Activated CD4-positive, alpha-beta T cell treated with anti-CD3 and anti-CD28 coated beads, Interleukin-2, amount 10 ng/mL, durations not matched to agents 24 days and 14 days (primary cell): ENCODE measurements at regions not wholly inside any gene's neighbourhood (a gene's known extent, or its start where the extent isn't known, plus 50 kb on each side); places are given as distances from the start of the nearest gene placed in this dataset.

Experiments
- DNase-seq: peaks from one replicate; pipeline ENCODE4 v3.0.0; 2022
- H3K27ac Mint-ChIP-seq: one replicate; pipeline ENCODE4 v1.8.0; 2022; ENCODE audit warnings: mild to moderate bottlenecking, mixed read lengths
- H3K27me3 Mint-ChIP-seq: one replicate; pipeline ENCODE4 v1.8.0; 2022; ENCODE audit warnings: mixed read lengths
- H3K36me3 Mint-ChIP-seq: one replicate; pipeline ENCODE4 v1.8.0; 2022; ENCODE audit warnings: low read depth, mild to moderate bottlenecking, mixed read lengths
- H3K4me1 Mint-ChIP-seq: one replicate; pipeline ENCODE4 v1.8.0; 2021; ENCODE audit warnings: mixed read lengths
- H3K4me3 Mint-ChIP-seq: one replicate; pipeline ENCODE4 v1.8.0; 2022; ENCODE audit warnings: mild to moderate bottlenecking, moderate library complexity, mixed read lengths
- H3K9me3 Mint-ChIP-seq: one replicate; pipeline ENCODE4 v1.8.0; 2021; ENCODE audit warnings: mixed read lengths
- intact Hi-C: fragments of 100-400 bp; cut with micrococcal nuclease; formaldehyde crosslinking; loops from one replicate; pipeline ENCODE4 v1.15.1; 2023

- Mint-ChIP-seq H3K4me3 (no peak overlapping the region), H3K27me3 (no peaks in the 10 kb centered on the region), H3K4me1 (peaks cover 25% of the 10 kb centered on the region), H3K9me3 (peaks cover 3% of the 10 kb centered on the region), H3K36me3 (peaks cover 4% of the 10 kb centered on the region), H3K27ac (no peak overlapping the region)
- no peak for DNase-seq
- intact Hi-C loops = no loop called here
These were observed 392.5 kb downstream of the KLF12 start for GRCh38 chr13:73741742-73742141.

- peaks cover 4% of the 10 kb centered on the region for H3K36me3 Mint-ChIP-seq
- DNase-seq = no peak
- peaks cover 25% of the 10 kb centered on the region for H3K4me1 Mint-ChIP-seq
- H3K27ac Mint-ChIP-seq = no peak overlapping the region
- H3K9me3 Mint-ChIP-seq = peaks cover 3% of the 10 kb centered on the region
- intact Hi-C loops = no loop called here
- H3K4me3 Mint-ChIP-seq = no peak overlapping the region
- H3K27me3 Mint-ChIP-seq = no peaks in the 10 kb centered on the region
These were observed 393.1 kb downstream of the KLF12 start for GRCh38 chr13:73741111-73741510.

- Mint-ChIP-seq H3K4me1 (peaks cover 25% of the 10 kb centered on the region), H3K27me3 (no peaks in the 10 kb centered on the region)
These were observed 393.5 kb downstream of the KLF12 start for GRCh38 chr13:73740666-73741065.

GRCh38 chr13:73739394-73739793 lies 394.8 kb downstream of the KLF12 start:
- Mint-ChIP-seq H3K9me3 (peaks cover 3% of the 10 kb centered on the region), H3K36me3 (peaks cover 6% of the 10 kb centered on the region), H3K4me3 (no peak overlapping the region), H3K27ac (no peak overlapping the region), H3K4me1 (peaks cover 24% of the 10 kb centered on the region), H3K27me3 (no peaks in the 10 kb centered on the region)
- intact Hi-C loops = no loop called here
- DNase-seq = no peak

More at GRCh38 chr13:73740666-73741065, 393.5 kb downstream of the KLF12 start:
- H3K36me3 Mint-ChIP-seq = peaks cover 4% of the 10 kb centered on the region
- no peak for DNase-seq
- H3K4me3 Mint-ChIP-seq = no peak overlapping the region
- peaks cover 3% of the 10 kb centered on the region for H3K9me3 Mint-ChIP-seq
- intact Hi-C loops = no loop called here
- no peak overlapping the region for H3K27ac Mint-ChIP-seq

GRCh38 chr13:73738626-73739025 lies 395.6 kb downstream of the KLF12 start:
- no peaks in the 10 kb centered on the region for H3K27me3 Mint-ChIP-seq
- DNase-seq = no peak
- H3K4me3 Mint-ChIP-seq = no peak overlapping the region
- intact Hi-C loops = no loop called here
- peaks cover 5% of the 10 kb centered on the region for H3K36me3 Mint-ChIP-seq
- no peak overlapping the region for H3K27ac Mint-ChIP-seq
- H3K4me1 Mint-ChIP-seq = peaks cover 17% of the 10 kb centered on the region
- no peaks in the 10 kb centered on the region for H3K9me3 Mint-ChIP-seq

- Mint-ChIP-seq H3K9me3 (no peaks in the 10 kb centered on the region), H3K36me3 (peaks cover 9% of the 10 kb centered on the region), H3K27me3 (no peaks in the 10 kb centered on the region), H3K27ac (no peak overlapping the region), H3K4me3 (no peak overlapping the region), H3K4me1 (peaks cover 13% of the 10 kb centered on the region)
- intact Hi-C loops = no loop called here
- DNase-seq = no peak
These were observed 397.0 kb downstream of the KLF12 start for GRCh38 chr13:73737214-73737613.

GRCh38 chr13:73733706-73734105 lies 400.5 kb downstream of the KLF12 start:
- no peaks in the 10 kb centered on the region for H3K4me1 Mint-ChIP-seq
- no peak overlapping the region for H3K27ac Mint-ChIP-seq
- peaks cover 10% of the 10 kb centered on the region for H3K36me3 Mint-ChIP-seq
- no peak overlapping the region for H3K4me3 Mint-ChIP-seq
- H3K27me3 Mint-ChIP-seq = no peaks in the 10 kb centered on the region
- no peak for DNase-seq
- intact Hi-C loops = no loop called here
- no peaks in the 10 kb centered on the region for H3K9me3 Mint-ChIP-seq

- H3K4me3 Mint-ChIP-seq = no peak overlapping the region
- DNase-seq = no peak
- peaks cover 13% of the 10 kb centered on the region for H3K36me3 Mint-ChIP-seq
- no peaks in the 10 kb centered on the region for H3K27me3 Mint-ChIP-seq
- H3K4me1 Mint-ChIP-seq = no peaks in the 10 kb centered on the region
- no peak overlapping the region for H3K27ac Mint-ChIP-seq
- no peaks in the 10 kb centered on the region for H3K9me3 Mint-ChIP-seq
- intact Hi-C loops = no loop called here
These were observed 401.9 kb downstream of the KLF12 start for GRCh38 chr13:73732350-73732749.

- H3K4me1 Mint-ChIP-seq = no peaks in the 10 kb centered on the region
- no peaks in the 10 kb centered on the region for H3K27me3 Mint-ChIP-seq
- DNase-seq = no peak
- intact Hi-C loops = no loop called here
- H3K27ac Mint-ChIP-seq = no peak overlapping the region
- H3K4me3 Mint-ChIP-seq = no peak overlapping the region
- peaks cover 15% of the 10 kb centered on the region for H3K36me3 Mint-ChIP-seq
- H3K9me3 Mint-ChIP-seq = no peaks in the 10 kb centered on the region
These were observed 402.6 kb downstream of the KLF12 start for GRCh38 chr13:73731564-73731963.

- intact Hi-C loops = no loop called here
- DNase-seq = no peak
- H3K36me3 Mint-ChIP-seq = peaks cover 12% of the 10 kb centered on the region
- H3K27me3 Mint-ChIP-seq = no peaks in the 10 kb centered on the region
- H3K27ac Mint-ChIP-seq = no peak overlapping the region
- no peak overlapping the region for H3K4me3 Mint-ChIP-seq
- no peaks in the 10 kb centered on the region for H3K4me1 Mint-ChIP-seq
- H3K9me3 Mint-ChIP-seq = no peaks in the 10 kb centered on the region
These were observed 404.2 kb downstream of the KLF12 start for GRCh38 chr13:73730014-73730413.

- no peaks in the 10 kb centered on the region for H3K27me3 Mint-ChIP-seq
- H3K4me1 Mint-ChIP-seq = no peaks in the 10 kb centered on the region
- intact Hi-C loops = loop anchor here (10.0 kb wide), 1 partner anchor 1486 kb away; no protein-coding TSS in a partner anchor
- H3K36me3 Mint-ChIP-seq = peaks cover 12% of the 10 kb centered on the region
- H3K27ac Mint-ChIP-seq = no peak overlapping the region
- H3K9me3 Mint-ChIP-seq = no peaks in the 10 kb centered on the region
- DNase-seq = no peak
- H3K4me3 Mint-ChIP-seq = no peak overlapping the region
These were observed 405.2 kb downstream of the KLF12 start for GRCh38 chr13:73729046-73729445.

GRCh38 chr13:73722120-73722519 lies 412.1 kb downstream of the KLF12 start:
- no peak for DNase-seq
- H3K27ac Mint-ChIP-seq = no peak overlapping the region
- no peak overlapping the region for H3K4me3 Mint-ChIP-seq
- H3K36me3 Mint-ChIP-seq = peaks cover 8% of the 10 kb centered on the region
- H3K27me3 Mint-ChIP-seq = no peaks in the 10 kb centered on the region
- H3K4me1 Mint-ChIP-seq = peaks cover 17% of the 10 kb centered on the region
- H3K9me3 Mint-ChIP-seq = no peaks in the 10 kb centered on the region
- intact Hi-C loops = loop anchor here (2.0 to 10.0 kb wide), 4 partner anchors 43 to 1645 kb away; no protein-coding TSS in a partner anchor

GRCh38 chr13:73721571-73721970 lies 412.6 kb downstream of the KLF12 start:
- no peak for DNase-seq
- Mint-ChIP-seq H3K4me3 (no peak overlapping the region), H3K36me3 (peaks cover 7% of the 10 kb centered on the region), H3K9me3 (no peaks in the 10 kb centered on the region), H3K27me3 (no peaks in the 10 kb centered on the region), H3K4me1 (peaks cover 18% of the 10 kb centered on the region), H3K27ac (no peak overlapping the region)
- intact Hi-C loops = loop anchor here (5.0 to 10.0 kb wide), 2 partner anchors 1493 to 1646 kb away; no protein-coding TSS in a partner anchor

- Mint-ChIP-seq H3K27ac (no peak overlapping the region), H3K9me3 (no peaks in the 10 kb centered on the region), H3K27me3 (no peaks in the 10 kb centered on the region), H3K36me3 (peaks cover 8% of the 10 kb centered on the region), H3K4me3 (no peak overlapping the region), H3K4me1 (peaks cover 30% of the 10 kb centered on the region)
- no peak for DNase-seq
- intact Hi-C loops = loop anchor here (5.0 to 10.0 kb wide), 2 partner anchors 1494 to 1647 kb away; no protein-coding TSS in a partner anchor
These were observed 413.9 kb downstream of the KLF12 start for GRCh38 chr13:73720216-73720840.

- no peaks in the 10 kb centered on the region for H3K9me3 Mint-ChIP-seq
- no peak overlapping the region for H3K27ac Mint-ChIP-seq
These were observed 416.0 kb downstream of the KLF12 start for GRCh38 chr13:73718246-73718645.

More at GRCh38 chr13:73718246-73718645, 416.0 kb downstream of the KLF12 start:
- intact Hi-C loops = loop anchor here (5.0 to 10.0 kb wide), 3 partner anchors 227 to 1769 kb away; no protein-coding TSS in a partner anchor
- Mint-ChIP-seq H3K4me3 (no peak overlapping the region), H3K27me3 (no peaks in the 10 kb centered on the region), H3K36me3 (peaks cover 18% of the 10 kb centered on the region), H3K4me1 (peaks cover 47% of the 10 kb centered on the region)
- no peak for DNase-seq
